ENCODE measurements at regions not wholly inside any gene's neighbourhood (a gene's known extent, or its start where the extent isn't known, plus 50 kb on each side); places are given as distances from the start of the nearest gene placed in this dataset.

GRCh38 chr13:23018143-23018542 is 162.6 kb upstream of the SGCG start:
- TF ChIP-seq CTCF (IDR thresholded peaks at IDR 0.05) = no peak
- Mint-ChIP-seq H3K27ac (no peak overlapping the region), H3K9me3 (peaks cover 22% of the 10 kb centered on the region), H3K4me3 (no peak overlapping the region), H3K36me3 (ENCODE audit: low read depth) (peaks cover 5% of the 10 kb centered on the region), H3K4me1 (no peaks in the 10 kb centered on the region), H3K27me3 (ENCODE audit: low read depth, poor library complexity) (no peaks in the 10 kb centered on the region)
- DNase-seq = no peak

DNA sequence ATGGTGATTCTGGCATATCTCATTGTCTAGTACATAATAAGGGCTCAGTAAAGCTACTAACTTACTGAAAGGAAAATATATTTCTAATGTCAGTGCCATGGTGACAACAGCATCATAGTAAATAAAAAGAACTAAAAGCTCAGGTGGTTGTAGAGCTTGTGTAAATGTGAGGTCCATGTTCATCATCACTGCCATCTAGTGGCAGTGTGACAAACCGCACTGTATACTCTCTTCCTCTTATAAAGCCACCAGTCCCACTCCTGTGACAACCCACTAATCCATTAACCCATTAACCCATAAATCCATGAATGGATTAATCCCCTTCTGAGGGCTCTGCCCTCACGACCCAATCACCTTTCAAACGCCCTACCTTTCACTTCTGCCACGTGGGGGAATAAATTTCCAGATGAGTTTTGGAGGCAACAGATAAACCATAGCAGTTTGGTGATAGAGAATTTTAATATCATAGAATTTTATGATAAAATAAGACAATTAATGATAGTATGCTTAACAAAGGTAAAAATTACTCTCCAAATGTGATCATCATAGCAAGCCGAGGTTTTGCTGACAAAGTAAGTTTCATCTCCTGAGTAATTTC is 160.4 kb upstream of the SGCG start:
- H3K4me3 Mint-ChIP-seq = no peak overlapping the region
- H3K27ac Mint-ChIP-seq = no peak overlapping the region
- peak; percentile 45 for DNase-seq

DNA sequence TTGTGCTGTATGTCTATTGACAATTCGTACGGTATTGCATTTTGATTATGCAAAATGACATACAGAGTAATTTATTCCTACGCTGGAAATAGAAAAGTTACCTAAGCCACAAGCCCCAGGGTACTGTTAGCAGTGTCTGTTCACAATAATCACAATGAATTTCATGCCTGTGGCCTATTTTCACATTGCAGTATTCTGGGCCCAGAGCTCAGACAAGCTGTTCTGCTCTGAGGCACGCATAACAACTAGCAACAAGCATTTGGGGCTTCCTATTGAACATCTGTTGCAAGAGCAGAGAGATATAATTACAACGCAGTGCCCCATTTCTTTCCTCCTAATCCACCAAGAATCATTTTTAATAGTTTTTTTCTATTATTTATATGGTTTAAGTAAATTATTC is 158.9 kb upstream of the SGCG start:
- Mint-ChIP-seq H3K9me3 (peaks cover 6% of the 10 kb centered on the region), H3K4me1 (no peaks in the 10 kb centered on the region), H3K4me3 (no peak overlapping the region), H3K27ac (no peak overlapping the region), H3K36me3 (ENCODE audit: low read depth) (no peaks in the 10 kb centered on the region), H3K27me3 (ENCODE audit: low read depth, poor library complexity) (no peaks in the 10 kb centered on the region)
- TF ChIP-seq CTCF (IDR thresholded peaks at IDR 0.05) = no peak
- no peak for DNase-seq

More for the DNA sequence above, 160.4 kb upstream of the SGCG start:
- Mint-ChIP-seq H3K4me1 (no peaks in the 10 kb centered on the region), H3K36me3 (ENCODE audit: low read depth) (peaks cover 5% of the 10 kb centered on the region), H3K27me3 (ENCODE audit: low read depth, poor library complexity) (no peaks in the 10 kb centered on the region), H3K9me3 (peaks cover 16% of the 10 kb centered on the region)
- peak; percentile 83 for TF ChIP-seq CTCF (IDR thresholded peaks at IDR 0.05)

- Mint-ChIP-seq H3K4me3 (no peak overlapping the region), H3K27ac (peak overlapping the region; percentile 41)
- no peak for TF ChIP-seq CTCF (IDR thresholded peaks at IDR 0.05)
Observed at GRCh38 chr13:23022704-23023103, 158.1 kb upstream of the SGCG start.

GRCh38 chr13:23025864-23026608 is 154.7 kb upstream of the SGCG start:
- Mint-ChIP-seq H3K4me3 (no peak overlapping the region), H3K4me1 (no peaks in the 10 kb centered on the region), H3K9me3 (no peaks in the 10 kb centered on the region), H3K27ac (peak overlapping the region; percentile 14), H3K36me3 (ENCODE audit: low read depth) (no peaks in the 10 kb centered on the region), H3K27me3 (ENCODE audit: low read depth, poor library complexity) (no peaks in the 10 kb centered on the region)
- no peak for TF ChIP-seq CTCF (IDR thresholded peaks at IDR 0.05)
- no peak for DNase-seq

More at GRCh38 chr13:23022704-23023103, 158.1 kb upstream of the SGCG start:
- Mint-ChIP-seq H3K36me3 (ENCODE audit: low read depth) (no peaks in the 10 kb centered on the region), H3K4me1 (no peaks in the 10 kb centered on the region), H3K9me3 (no peaks in the 10 kb centered on the region), H3K27me3 (ENCODE audit: low read depth, poor library complexity) (no peaks in the 10 kb centered on the region)
- DNase-seq = no peak
